B cell (primary cell): ENCODE measurements at regions not wholly inside any gene's neighbourhood (a gene's known extent, or its start where the extent isn't known, plus 50 kb on each side); places are given as distances from the start of the nearest gene placed in this dataset.

ENCODE experiments used
- ATAC-seq: fragments of 200-7000 bp; cut with Tn5 transposase; one replicate; pipeline ENCODE4 v1.10.0; 2021; ENCODE audit warnings: low read depth, mild to moderate bottlenecking, moderate number of reproducible peaks, moderate library complexity
- CTCF ChIA-PET: fragments of 350-600 bp; sonication (Branson Sonifier 250); formaldehyde crosslinking; loops from one replicate; lab custom pipeline; 2021; ENCODE audit warnings: antibody characterized with exemption, inconsistent platforms; lab: Charles Lee
- POLR2A ChIA-PET: fragments of 350-600 bp; sonication (Branson Sonifier 250); formaldehyde crosslinking; loops from one replicate; lab custom pipeline; 2021; ENCODE audit warnings: antibody characterized with exemption; lab: Charles Lee
- DNase-seq: peaks from one replicate; pipeline ENCODE4 v3.0.0; 2013
- H2AFZ ChIP-seq: 2 replicates; pipeline ENCODE4 v1.6.1; 2012; ENCODE audit warnings: mild to moderate bottlenecking, low read depth, low read length; ENCODE audit not compliant: insufficient read depth, poor library complexity, severe bottlenecking
- H3K27ac ChIP-seq, 2 donors: 1 replicate in 1 of 2; 2 replicates in 1 of 2; pipeline ENCODE4 v1.5.1; 2012 to 2013; ENCODE audit warnings: low read length in 2 of 2, mild to moderate bottlenecking in 2 of 2, moderate library complexity in 1 of 2
- H3K27me3 ChIP-seq, 4 experiments: fragments of 200-600 bp in 1 of 4; sonication (generic) in 1 of 4; replicated peaks in 1 of 4; 1 replicate in 2 of 4; 2 replicates in 2 of 4; pipeline versions ENCODE4 v1.6.1 to v1.7.0; 2013 to 2016; ENCODE audit warnings: low read length in 3 of 4, mild to moderate bottlenecking in 2 of 4, mixed read lengths in 1 of 4, moderate library complexity in 1 of 4; ENCODE audit not compliant: insufficient read depth in 4 of 4, control insufficient read depth in 3 of 4; ENCODE audit errors: control extremely low read depth in 1 of 4
- H3K36me3 ChIP-seq, 2 experiments: replicated peaks in 1 of 2; 1 replicate in 1 of 2; 2 replicates in 1 of 2; pipeline versions ENCODE4 v1.6.1 to v1.7.1; 2013; ENCODE audit warnings: low read length in 1 of 2; ENCODE audit not compliant: insufficient read depth in 2 of 2, control insufficient read depth in 1 of 2; ENCODE audit errors: control extremely low read depth in 1 of 2, extremely low read depth in 1 of 2
- H3K4me1 ChIP-seq, 2 donors: fragments of 200-600 bp in 1 of 2; sonication (generic) in 1 of 2; 1 replicate in 1 of 2; 2 replicates in 1 of 2; pipeline versions ENCODE4 v1.5.1 to v1.6.1; 2013 to 2017; ENCODE audit warnings: low read length in 2 of 2; ENCODE audit not compliant: control insufficient read depth in 2 of 2, insufficient read depth in 2 of 2
- H3K4me2 ChIP-seq: replicated peaks from 2 replicates; pipeline ENCODE3; 2012; ENCODE audit warnings: mild to moderate bottlenecking, low read depth, low read length; ENCODE audit not compliant: poor library complexity, severe bottlenecking
- H3K4me3 ChIP-seq, 5 experiments: fragments of 200-600 bp in 1 of 5; sonication (generic) in 1 of 5; 1 replicate in 3 of 5; 2 replicates in 2 of 5; pipeline versions ENCODE4 v1.5.1 to v1.7.0; 2011 to 2016; ENCODE audit warnings: low read length in 4 of 5, mild to moderate bottlenecking in 4 of 5, low read depth in 2 of 5, control low read depth in 1 of 5, moderate library complexity in 1 of 5; ENCODE audit not compliant: insufficient read depth in 1 of 5; ENCODE audit errors: control extremely low read depth in 1 of 5, extremely low read depth in 1 of 5
- H3K79me2 ChIP-seq: fragments of 200-600 bp; sonication (generic); one replicate; pipeline ENCODE4 v1.6.0; 2016; ENCODE audit warnings: low read length; ENCODE audit not compliant: control insufficient read depth, insufficient read depth
- H3K9ac ChIP-seq: fragments of 200-600 bp; sonication (generic); 2 replicates; pipeline ENCODE4 v1.6.1; 2017; ENCODE audit warnings: mild to moderate bottlenecking, low read length, moderate library complexity
- H3K9me3 ChIP-seq, 3 donors: one replicate each; pipeline versions ENCODE4 v1.6.1 to v1.7.1; 2013; ENCODE audit warnings: low read length in 2 of 3; ENCODE audit not compliant: control insufficient read depth in 2 of 3, insufficient read depth in 1 of 3; ENCODE audit errors: control extremely low read depth in 1 of 3
- H4K20me1 ChIP-seq: 2 replicates; pipeline ENCODE4 v1.6.0; 2012; ENCODE audit warnings: mild to moderate bottlenecking, low read length; ENCODE audit not compliant: insufficient read depth, control insufficient read depth, poor library complexity, severe bottlenecking
- H3K27ac Mint-ChIP-seq: one replicate; pipeline ENCODE4 v1.8.0; 2021; ENCODE audit warnings: mixed read lengths
- H3K27me3 Mint-ChIP-seq: one replicate; pipeline ENCODE4 v1.8.0; 2021; ENCODE audit warnings: mixed read lengths
- H3K4me1 Mint-ChIP-seq: one replicate; pipeline ENCODE4 v1.8.0; 2021; ENCODE audit warnings: mixed read lengths
- H3K4me3 Mint-ChIP-seq: one replicate; pipeline ENCODE4 v1.8.0; 2021; ENCODE audit warnings: mixed read lengths
- H3K9me3 Mint-ChIP-seq: one replicate; pipeline ENCODE4 v1.8.0; 2022; ENCODE audit warnings: mixed read lengths; ENCODE audit not compliant: insufficient read depth
- EZH2 ChIP-seq: IDR thresholded peaks from 2 replicates; pipeline ENCODE4 v1.6.1; 2012; ENCODE audit warnings: borderline replicate concordance, low read depth, mild to moderate bottlenecking, moderate library complexity, low read length; ENCODE audit not compliant: insufficient read depth, poor library complexity, severe bottlenecking
- WGBS: methylation state at CpG from one replicate; pipeline ENCODE4 v1.1.5; 2013; ENCODE audit warnings: missing lambda C conversion rate; ENCODE audit not compliant: insufficient coverage; 5-methylcytosine and 5-hydroxymethylcytosine counted together
- intact Hi-C: fragments of 100-400 bp; cut with micrococcal nuclease; formaldehyde crosslinking; loops from one replicate; pipeline ENCODE4 v1.10.0; 2022
- TF ChIP-seq, protein P1 (sequence below): fragments of 200-600 bp; IDR thresholded peaks from one replicate; pipeline ENCODE4 v1.8.0; 2022; ENCODE audit warnings: antibody characterized with exemption, mild to moderate bottlenecking

DNA sequence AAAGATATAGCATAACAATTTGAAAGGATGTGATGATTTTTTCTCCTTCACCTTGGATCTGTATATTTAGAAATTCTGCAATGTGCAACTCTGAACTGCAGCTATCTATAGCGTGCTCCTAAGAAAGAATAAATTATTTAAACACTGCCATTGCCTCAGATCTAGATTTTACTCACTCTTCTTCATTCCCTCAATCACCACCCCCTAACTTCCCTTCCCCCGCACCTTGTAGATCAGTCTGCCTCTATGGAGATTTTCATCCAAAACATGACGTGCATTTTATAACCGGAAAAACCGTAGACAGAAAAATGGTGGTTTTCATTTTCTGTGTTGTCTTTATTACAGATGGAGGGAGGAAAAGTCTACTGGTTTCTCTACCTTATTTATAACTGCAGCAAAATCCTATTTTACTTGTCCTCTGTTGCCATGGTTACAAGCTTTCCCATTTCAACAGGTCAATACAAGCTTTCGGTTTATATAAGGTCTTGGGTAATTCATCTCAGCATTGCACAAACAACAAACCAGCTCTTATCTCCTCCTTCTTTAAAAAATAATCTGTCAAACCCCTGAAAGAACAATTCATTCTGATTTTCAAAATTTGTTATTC lies 480.0 kb downstream of the TAF11L14 start:
- CTCF ChIA-PET = interaction anchor here (1.1 to 2.7 kb wide), 2 partner anchors 898 to 901 kb away, joined by 3 to 13 read pairs; no protein-coding TSS in a partner anchor
- H3K27ac Mint-ChIP-seq = no peak overlapping the region
- intact Hi-C loops = no loop called here

GRCh38 chr5:18117968-18118367 lies 483.7 kb downstream of the TAF11L14 start:
- no CpG with 5 or more reads among the region's 2 CpGs for WGBS

More for the DNA sequence above, 480.0 kb downstream of the TAF11L14 start:
- Histone ChIP-seq H3K9ac (no peak overlapping the region), H3K4me3 (no peak overlapping the region), H3K79me2 (no peaks in the 10 kb centered on the region), H3K9me3 (peaks cover 0 to 4% (median 0%) of the 10 kb centered on the region in 3 donors), H3K27me3 (no peaks in the 10 kb centered on the region), H3K27ac (no peak overlapping the region), H4K20me1 (no peaks in the 10 kb centered on the region), H3K4me2 (no peak overlapping the region), H2AFZ (no peak overlapping the region), H3K36me3 (no peaks in the 10 kb centered on the region), H3K4me1 (no peaks in the 10 kb centered on the region)
- POLR2A ChIA-PET = no interaction called here
- 100% methylated on average over 1 of the region's 6 CpGs for WGBS
- H3K9me3 Mint-ChIP-seq = no peaks in the 10 kb centered on the region
- no peak for DNase-seq
- H3K4me3 Mint-ChIP-seq = no peak overlapping the region
- H3K4me1 Mint-ChIP-seq = no peaks in the 10 kb centered on the region
- peaks cover 3% of the 10 kb centered on the region for H3K27me3 Mint-ChIP-seq
- ATAC-seq = no peak
- TF ChIP-seq EZH2 = no peak
- TF ChIP-seq, protein P1, sequence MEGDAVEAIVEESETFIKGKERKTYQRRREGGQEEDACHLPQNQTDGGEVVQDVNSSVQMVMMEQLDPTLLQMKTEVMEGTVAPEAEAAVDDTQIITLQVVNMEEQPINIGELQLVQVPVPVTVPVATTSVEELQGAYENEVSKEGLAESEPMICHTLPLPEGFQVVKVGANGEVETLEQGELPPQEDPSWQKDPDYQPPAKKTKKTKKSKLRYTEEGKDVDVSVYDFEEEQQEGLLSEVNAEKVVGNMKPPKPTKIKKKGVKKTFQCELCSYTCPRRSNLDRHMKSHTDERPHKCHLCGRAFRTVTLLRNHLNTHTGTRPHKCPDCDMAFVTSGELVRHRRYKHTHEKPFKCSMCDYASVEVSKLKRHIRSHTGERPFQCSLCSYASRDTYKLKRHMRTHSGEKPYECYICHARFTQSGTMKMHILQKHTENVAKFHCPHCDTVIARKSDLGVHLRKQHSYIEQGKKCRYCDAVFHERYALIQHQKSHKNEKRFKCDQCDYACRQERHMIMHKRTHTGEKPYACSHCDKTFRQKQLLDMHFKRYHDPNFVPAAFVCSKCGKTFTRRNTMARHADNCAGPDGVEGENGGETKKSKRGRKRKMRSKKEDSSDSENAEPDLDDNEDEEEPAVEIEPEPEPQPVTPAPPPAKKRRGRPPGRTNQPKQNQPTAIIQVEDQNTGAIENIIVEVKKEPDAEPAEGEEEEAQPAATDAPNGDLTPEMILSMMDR = no peak

More at GRCh38 chr5:18117968-18118367, 483.7 kb downstream of the TAF11L14 start:
- H3K27me3 ChIP-seq = no peaks in the 10 kb centered on the region
- POLR2A ChIA-PET = no interaction called here
- CTCF ChIA-PET = no interaction called here
- H3K4me2 ChIP-seq = no peak overlapping the region
- no peak overlapping the region for H2AFZ ChIP-seq
- H3K9ac ChIP-seq = no peak overlapping the region
- H4K20me1 ChIP-seq = no peaks in the 10 kb centered on the region
- H3K27ac ChIP-seq = no peak overlapping the region
- TF ChIP-seq, protein P1 = no peak
- TF ChIP-seq EZH2 = no peak
- H3K4me1 Mint-ChIP-seq = no peaks in the 10 kb centered on the region
- intact Hi-C loops = no loop called here
- no peaks in the 10 kb centered on the region for H3K9me3 Mint-ChIP-seq
- no peak overlapping the region for H3K4me3 ChIP-seq
- H3K36me3 ChIP-seq = no peaks in the 10 kb centered on the region
- peaks cover 0 to 6% (median 0%) of the 10 kb centered on the region in 3 donors for H3K9me3 ChIP-seq
- H3K4me1 ChIP-seq = no peaks in the 10 kb centered on the region
- no peak for DNase-seq
- H3K4me3 Mint-ChIP-seq = no peak overlapping the region
- peaks cover 3% of the 10 kb centered on the region for H3K27me3 Mint-ChIP-seq
- H3K79me2 ChIP-seq = no peaks in the 10 kb centered on the region
- no peak for ATAC-seq
- no peak overlapping the region for H3K27ac Mint-ChIP-seq
